OCI-LY1 (cell line): ENCODE measurements at regions not wholly inside any gene's neighbourhood (a gene's known extent, or its start where the extent isn't known, plus 50 kb on each side); places are given as distances from the start of the nearest gene placed in this dataset.
"Not testable (repeated sequence)": the region's sequence is repeated elsewhere in the genome, so short reads cannot be mapped to it uniquely, and the experiment has no call there.

Source experiments
- H2AFZ ChIP-seq: fragments of 200-600 bp; sonication (generic), shearing (Covaris generic); 2 replicates; pipeline ENCODE4 v1.6.0; 2014; ENCODE audit warnings: antibody characterized with exemption, mild to moderate bottlenecking, low read length
- H3F3A ChIP-seq: fragments of 200-600 bp; sonication (generic), shearing (Covaris generic); 2 replicates; pipeline ENCODE4 v1.6.0; 2014; ENCODE audit warnings: mild to moderate bottlenecking, antibody characterized with exemption, low read length, moderate library complexity; ENCODE audit not compliant: insufficient read depth
- H3K27ac ChIP-seq: fragments of 200-600 bp; sonication (generic); 2 replicates; pipeline ENCODE4 v1.5.1; 2014; ENCODE audit warnings: low read length, mixed run types, mild to moderate bottlenecking, low read depth; ENCODE audit not compliant: poor library complexity, severe bottlenecking
- H3K27me3 ChIP-seq: fragments of 200-600 bp; sonication (generic); 2 replicates; pipeline ENCODE4 v1.6.0; 2014; ENCODE audit warnings: antibody characterized with exemption, mild to moderate bottlenecking, low read length, moderate library complexity; ENCODE audit not compliant: insufficient read depth
- H3K36me3 ChIP-seq: fragments of 200-600 bp; sonication (generic); 2 replicates; pipeline ENCODE4 v1.6.1; 2014; ENCODE audit warnings: mild to moderate bottlenecking, antibody characterized with exemption, low read length, moderate library complexity, mixed read lengths; ENCODE audit not compliant: insufficient read depth
- H3K4me1 ChIP-seq: fragments of 200-600 bp; sonication (generic); 2 replicates; pipeline ENCODE4 v1.5.1; 2014; ENCODE audit warnings: mild to moderate bottlenecking, low read length, moderate library complexity; ENCODE audit not compliant: insufficient read depth, severe bottlenecking
- H3K4me2 ChIP-seq: fragments of 200-600 bp; sonication (generic), shearing (Covaris generic); 2 replicates; pipeline ENCODE4 v1.6.1; 2014; ENCODE audit warnings: low read length
- H3K4me3 ChIP-seq: fragments of 200-600 bp; sonication (generic); 2 replicates; pipeline ENCODE4 v1.5.1; 2014; ENCODE audit warnings: low read length, low read depth, mild to moderate bottlenecking, mixed read lengths; ENCODE audit not compliant: poor library complexity, severe bottlenecking
- H3K79me2 ChIP-seq: fragments of 200-600 bp; shearing (Covaris generic); 2 replicates; pipeline ENCODE4 v1.6.1; 2016; ENCODE audit warnings: mixed run types, low read length, mixed read lengths; ENCODE audit not compliant: insufficient read depth
- H3K9ac ChIP-seq: fragments of 200-600 bp; sonication (generic), shearing (Covaris generic); 2 replicates; pipeline ENCODE4 v1.6.1; 2014; ENCODE audit warnings: mild to moderate bottlenecking, low read length, mixed read lengths
- H3K9me2 ChIP-seq: fragments of 200-600 bp; sonication (generic), shearing (Covaris generic); 2 replicates; pipeline ENCODE4 v1.6.1; 2014; ENCODE audit warnings: low read depth, mild to moderate bottlenecking, low read length, mixed read lengths
- H3K9me3 ChIP-seq: fragments of 200-600 bp; shearing (Covaris generic); 2 replicates; pipeline ENCODE4 v1.6.1; 2014; ENCODE audit warnings: low read length, mixed read lengths
- H4K20me1 ChIP-seq: fragments of 200-600 bp; sonication (generic), shearing (Covaris generic); 2 replicates; pipeline ENCODE4 v1.6.0; 2016; ENCODE audit warnings: mild to moderate bottlenecking, low read length; ENCODE audit not compliant: insufficient read depth
- CTCF ChIP-seq: fragments of 200-600 bp; sonication (generic), shearing (Covaris generic); IDR thresholded peaks from 2 replicates; pipeline ENCODE4 v1.5.1; 2017; ENCODE audit warnings: mild to moderate bottlenecking, antibody characterized with exemption, low read length, moderate library complexity, mixed read lengths
- EZH2 ChIP-seq: fragments of 200-600 bp; sonication (generic), shearing (Covaris generic); IDR thresholded peaks from 2 replicates; pipeline ENCODE4 v1.8.0; 2017; ENCODE audit warnings: borderline replicate concordance, mixed run types, mild to moderate bottlenecking, antibody characterized with exemption, low read length, moderate library complexity, mixed read lengths

- no peaks in the 10 kb centered on the region for H3K79me2 ChIP-seq
- H3K36me3 ChIP-seq = no peaks in the 10 kb centered on the region
- H3K9ac ChIP-seq = no peak overlapping the region
- no peak overlapping the region for H3K27ac ChIP-seq
- no peaks in the 10 kb centered on the region for H3K27me3 ChIP-seq
- H3K9me2 ChIP-seq = no peaks in the 10 kb centered on the region
- TF ChIP-seq CTCF (no peak), EZH2 (no peak)
- H4K20me1 ChIP-seq = no peaks in the 10 kb centered on the region
- no peak overlapping the region for H3K4me3 ChIP-seq
- H3F3A ChIP-seq = no peaks in the 10 kb centered on the region
- no peak overlapping the region for H2AFZ ChIP-seq
- H3K4me1 ChIP-seq = peaks cover 19% of the 10 kb centered on the region
- H3K4me2 ChIP-seq = no peak overlapping the region
- no peaks in the 10 kb centered on the region for H3K9me3 ChIP-seq
Measured at GRCh38 chr20:55139173-55139765, 663.9 kb downstream of the DOK5 start.

- TF ChIP-seq CTCF = no peak
- TF ChIP-seq EZH2 = no peak
- H3K9me2 ChIP-seq = no peaks in the 10 kb centered on the region
- no peak overlapping the region for H3K27ac ChIP-seq
- no peaks in the 10 kb centered on the region for H4K20me1 ChIP-seq
- H3K4me3 ChIP-seq = no peak overlapping the region
- H3K9me3 ChIP-seq = no peaks in the 10 kb centered on the region
- H2AFZ ChIP-seq = no peak overlapping the region
- no peaks in the 10 kb centered on the region for H3F3A ChIP-seq
- H3K4me1 ChIP-seq = peaks cover 9% of the 10 kb centered on the region
- H3K27me3 ChIP-seq = no peaks in the 10 kb centered on the region
- H3K36me3 ChIP-seq = no peaks in the 10 kb centered on the region
- no peak overlapping the region for H3K9ac ChIP-seq
- H3K79me2 ChIP-seq = no peaks in the 10 kb centered on the region
- H3K4me2 ChIP-seq = no peak overlapping the region
Measured at GRCh38 chr20:55135923-55136322, 660.5 kb downstream of the DOK5 start.

GRCh38 chr20:55132523-55132922 lies 657.1 kb downstream of the DOK5 start:
- H3K9ac ChIP-seq = no peak overlapping the region
- H3F3A ChIP-seq = no peaks in the 10 kb centered on the region
- H2AFZ ChIP-seq = no peak overlapping the region
- H3K9me2 ChIP-seq = no peaks in the 10 kb centered on the region
- H3K36me3 ChIP-seq = no peaks in the 10 kb centered on the region
- H3K4me1 ChIP-seq = no peaks in the 10 kb centered on the region
- no peaks in the 10 kb centered on the region for H3K79me2 ChIP-seq
- H3K4me3 ChIP-seq = no peak overlapping the region
- H3K27me3 ChIP-seq = no peaks in the 10 kb centered on the region
- no peaks in the 10 kb centered on the region for H4K20me1 ChIP-seq
- H3K27ac ChIP-seq = no peak overlapping the region
- no peaks in the 10 kb centered on the region for H3K9me3 ChIP-seq
- no peak overlapping the region for H3K4me2 ChIP-seq
- TF ChIP-seq CTCF (no peak), EZH2 (no peak)

GRCh38 chr20:55117577-55117976 lies 642.2 kb downstream of the DOK5 start:
- not testable (repeated sequence) for H3K4me2 ChIP-seq, H3K36me3 ChIP-seq, H3K9me3 ChIP-seq, H2AFZ ChIP-seq, H4K20me1 ChIP-seq, H3K27me3 ChIP-seq, H3K9ac ChIP-seq, H3K4me3 ChIP-seq, H3K79me2 ChIP-seq, H3K9me2 ChIP-seq, H3F3A ChIP-seq, H3K4me1 ChIP-seq
- H3K27ac ChIP-seq = peak overlapping the region; percentile 64
